DOHH2 (cell line): ENCODE measurements at regions not wholly inside any gene's neighbourhood (a gene's known extent, or its start where the extent isn't known, plus 50 kb on each side); places are given as distances from the start of the nearest gene placed in this dataset.

ENCODE experiments used
- CTCF ChIP-seq: fragments of 200-600 bp; sonication (generic); IDR thresholded peaks from one replicate; pipeline ENCODE4 v1.5.1; 2014; ENCODE audit warnings: antibody characterized with exemption, mild to moderate bottlenecking, low read depth, low read length; ENCODE audit not compliant: poor library complexity, severe bottlenecking
- EZH2phosphoT487 ChIP-seq: fragments of 200-600 bp; sonication (generic); IDR thresholded peaks from 2 replicates; pipeline ENCODE4 v1.6.1; 2017; ENCODE audit warnings: borderline replicate concordance, mild to moderate bottlenecking, antibody characterized with exemption, low read length, moderate library complexity, mixed read lengths

DNA sequence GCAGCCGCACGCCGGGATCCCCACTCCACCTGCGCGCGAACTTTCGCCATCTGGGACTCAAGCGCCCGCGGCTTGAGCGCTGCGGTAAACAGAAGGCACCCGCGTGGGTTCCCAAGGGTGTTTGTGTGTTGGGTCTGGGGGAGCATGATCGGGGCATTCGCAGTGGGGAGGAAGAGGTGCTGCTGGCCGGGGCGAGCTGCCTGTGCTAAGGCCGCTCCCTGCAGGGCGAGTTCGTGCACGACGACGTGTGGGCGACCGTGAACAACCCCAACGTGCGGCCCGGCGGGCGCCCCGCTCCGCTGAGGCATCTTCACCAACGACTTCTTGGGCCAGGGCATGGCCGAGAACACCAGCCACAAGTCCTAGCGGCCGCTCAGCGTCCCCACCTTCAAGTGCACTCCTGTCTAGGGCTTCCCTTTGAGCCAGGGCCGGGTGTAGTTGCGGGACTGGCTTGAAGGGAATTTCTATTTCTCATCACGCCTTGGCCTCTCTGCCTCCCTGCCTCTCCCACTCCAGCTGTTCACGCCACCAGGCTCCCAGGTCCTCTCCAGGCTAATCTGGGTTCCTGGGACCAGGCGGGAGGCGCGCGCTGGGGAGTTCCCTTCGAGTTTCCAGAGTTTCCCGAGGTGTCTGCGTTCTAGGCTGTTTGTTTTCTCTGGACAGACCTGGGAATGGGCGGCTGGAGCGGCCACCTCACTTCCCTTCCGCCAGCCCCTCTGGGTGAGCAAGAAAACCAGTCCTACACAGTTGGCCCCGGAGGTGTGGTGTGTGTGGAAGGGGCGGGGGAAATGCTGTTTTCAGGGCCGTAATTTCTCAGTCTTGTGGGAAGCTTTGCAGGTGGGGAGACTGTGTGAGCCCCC is 417.8 kb upstream of the TMTC1 start:
- no peak for TF ChIP-seq CTCF
- TF ChIP-seq EZH2phosphoT487 = no peak
